IMR-90 (cell line): ENCODE measurements at regions not wholly inside any gene's neighbourhood (a gene's known extent, or its start where the extent isn't known, plus 50 kb on each side); places are given as distances from the start of the nearest gene placed in this dataset.

Source experiments
- ATAC-seq: fragments of 200-7000 bp; cut with Tn5 transposase; 2 replicates; pipeline ENCODE4 v1.9.1; 2020; ENCODE audit warnings: low read depth, mild to moderate bottlenecking, moderate library complexity
- BruUV-seq: library from RNA; stranded (reverse); fragments of 400-500 nt; replicated peaks from 2 replicates; lab custom pipeline; 2021; lab: Mats Ljungman, UMichigan
- CTCF ChIA-PET: fragments of 300-600 bp; formaldehyde crosslinking; extraction: SDS; loops from one replicate; lab custom pipeline; 2021; ENCODE audit warnings: antibody characterized with exemption; lab: Yijun Ruan, JAX
- POLR2A ChIA-PET: fragments of 300-600 bp; sonication (Branson Sonifier 250); formaldehyde crosslinking; loops from one replicate; lab custom pipeline; 2022; ENCODE audit warnings: antibody characterized with exemption; ENCODE audit not compliant: unreplicated experiment; lab: Charles Lee
- DNase-seq: peaks from one replicate; pipeline ENCODE4 v3.0.0; 2013
- H2AFZ ChIP-seq: replicated peaks from 2 replicates; pipeline ENCODE3; 2013; ENCODE audit warnings: low read length, mild to moderate bottlenecking; ENCODE audit not compliant: poor library complexity
- H2AK5ac ChIP-seq: 2 replicates; pipeline ENCODE4 v1.6.1; 2013; ENCODE audit warnings: low read depth, low read length, inconsistent platforms
- H2AK9ac ChIP-seq: replicated peaks from 2 replicates; pipeline ENCODE3; 2013; ENCODE audit warnings: mild to moderate bottlenecking, low read depth, low read length, moderate library complexity; ENCODE audit not compliant: poor library complexity
- H2BK120ac ChIP-seq: 2 replicates; pipeline ENCODE4 v1.6.1; 2013; ENCODE audit warnings: low read depth, low read length, inconsistent platforms
- H2BK15ac ChIP-seq: 3 replicates; pipeline ENCODE4 v1.6.1; 2013; ENCODE audit warnings: low read depth, low read length, inconsistent platforms
- H2BK20ac ChIP-seq: 2 replicates; pipeline ENCODE4 v1.6.1; 2013; ENCODE audit warnings: low read depth, mild to moderate bottlenecking, inconsistent platforms, low read length, moderate library complexity
- H2BK5ac ChIP-seq: 2 replicates; pipeline ENCODE4 v1.6.1; 2013; ENCODE audit warnings: mild to moderate bottlenecking, low read depth, low read length, inconsistent platforms; ENCODE audit not compliant: poor library complexity, severe bottlenecking
- H3K14ac ChIP-seq: replicated peaks from 2 replicates; pipeline ENCODE4 v1.6.1; 2013; ENCODE audit warnings: low read depth, low read length, inconsistent platforms
- H3K18ac ChIP-seq: 2 replicates; pipeline ENCODE4 v1.6.1; 2013; ENCODE audit warnings: low read depth, low read length, control low read depth
- H3K23ac ChIP-seq: 2 replicates; pipeline ENCODE4 v1.6.1; 2013; ENCODE audit warnings: low read depth, low read length, inconsistent platforms
- H3K27ac ChIP-seq: 2 replicates; pipeline ENCODE4 v1.5.1; 2013; ENCODE audit warnings: mild to moderate bottlenecking, control low read depth, low read length; ENCODE audit not compliant: insufficient read depth
- H3K27me3 ChIP-seq: 2 replicates; pipeline ENCODE4 v1.6.1; 2013; ENCODE audit warnings: low read length; ENCODE audit not compliant: control insufficient read depth, insufficient read depth
- H3K36me3 ChIP-seq: 2 replicates; pipeline ENCODE4 v1.6.1; 2013; ENCODE audit warnings: low read length, mixed read lengths; ENCODE audit not compliant: control insufficient read depth, insufficient read depth
- H3K4ac ChIP-seq: 2 replicates; pipeline ENCODE4 v1.6.1; 2013; ENCODE audit warnings: low read depth, low read length, inconsistent platforms
- H3K4me1 ChIP-seq: 2 replicates; pipeline ENCODE4 v1.6.1; 2013; ENCODE audit warnings: low read length, mixed read lengths; ENCODE audit not compliant: control insufficient read depth, insufficient read depth
- H3K4me2 ChIP-seq: 2 replicates; pipeline ENCODE4 v1.6.1; 2013; ENCODE audit warnings: low read depth, mild to moderate bottlenecking, control low read depth, low read length, moderate library complexity
- H3K4me3 ChIP-seq: 2 replicates; pipeline ENCODE4 v1.5.1; 2013; ENCODE audit warnings: low read depth, mild to moderate bottlenecking, control low read depth, low read length, moderate library complexity; ENCODE audit not compliant: insufficient read depth
- H3K56ac ChIP-seq: 2 replicates; pipeline ENCODE4 v1.6.1; 2013; ENCODE audit warnings: low read length, inconsistent platforms; ENCODE audit not compliant: insufficient read depth; ENCODE audit errors: extremely low read depth
- H3K79me1 ChIP-seq, 2 experiments: 2 replicates each; pipeline ENCODE4 v1.6.1; 2013; ENCODE audit warnings: low read length in 2 of 2, inconsistent platforms in 1 of 2, low read depth in 1 of 2
- H3K9ac ChIP-seq: 2 replicates; pipeline ENCODE4 v1.6.1; 2013; ENCODE audit warnings: low read depth, low read length, control low read depth
- H3K9me1 ChIP-seq: 2 replicates; pipeline ENCODE4 v1.6.1; 2013; ENCODE audit warnings: low read length, inconsistent platforms; ENCODE audit not compliant: insufficient read depth
- H3K9me3 ChIP-seq: 2 replicates; pipeline ENCODE4 v1.6.1; 2013; ENCODE audit warnings: low read length; ENCODE audit not compliant: control insufficient read depth, insufficient read depth
- H4K20me1 ChIP-seq: 2 replicates; pipeline ENCODE4 v1.6.1; 2013; ENCODE audit warnings: low read length, inconsistent platforms; ENCODE audit not compliant: insufficient read depth
- H4K5ac ChIP-seq: 2 replicates; pipeline ENCODE4 v1.6.1; 2013; ENCODE audit warnings: mild to moderate bottlenecking, low read depth, low read length, control low read depth
- H4K8ac ChIP-seq, 2 experiments: 2 replicates each; pipeline ENCODE4 v1.6.1; 2013; ENCODE audit warnings: low read depth in 2 of 2, low read length in 2 of 2, control low read depth in 1 of 2, inconsistent platforms in 1 of 2
- H4K91ac ChIP-seq: 2 replicates; pipeline ENCODE4 v1.6.1; 2013; ENCODE audit warnings: low read depth, low read length, inconsistent platforms; ENCODE audit not compliant: insufficient read depth
- MAZ ChIP-seq: IDR thresholded peaks from 2 replicates; pipeline ENCODE4 v1.6.1; 2012; ENCODE audit warnings: low read depth, mild to moderate bottlenecking, low read length, improper control_type of control experiment, moderate library complexity, borderline replicate concordance
- MXI1 ChIP-seq: IDR thresholded peaks from 2 replicates; pipeline ENCODE4 v1.6.1; 2012; ENCODE audit warnings: low read depth, mild to moderate bottlenecking, low read length, moderate library complexity, borderline replicate concordance
- NFE2L2 ChIP-seq: fragments of 150-350 bp; IDR thresholded peaks from 2 replicates; pipeline ENCODE4 v1.6.1; 2016; ENCODE audit warnings: low read depth, mild to moderate bottlenecking, low read length
- WGBS, 2 experiments: methylation state at CpG; one replicate each; pipeline versions ENCODE4 v1.1.5 to v1.1.7; 2013; ENCODE audit warnings: missing lambda C conversion rate in 2 of 2; ENCODE audit not compliant: insufficient read length in 1 of 2; ENCODE audit errors: extremely low coverage in 2 of 2; 5-methylcytosine and 5-hydroxymethylcytosine counted together
- dilution Hi-C: fragments of 300-500 bp; cut with HindIII; formaldehyde crosslinking; loops from one replicate; pipeline ENCODE4 v1.14.3; 2018; ENCODE audit warnings: low sequenced_read_pairs; ENCODE audit not compliant: unreplicated experiment
- in situ Hi-C: fragments of 300-500 bp; cut with MboI; formaldehyde crosslinking; loops from 3 replicates; pipeline ENCODE4 v1.14.3; 2019; ENCODE audit warnings: low sequenced_read_pairs, inconsistent platforms, mixed read lengths
- intact Hi-C: fragments of 100-400 bp; cut with micrococcal nuclease; formaldehyde crosslinking; loops from 2 replicates; pipeline ENCODE4 v1.10.0; 2022

DNA sequence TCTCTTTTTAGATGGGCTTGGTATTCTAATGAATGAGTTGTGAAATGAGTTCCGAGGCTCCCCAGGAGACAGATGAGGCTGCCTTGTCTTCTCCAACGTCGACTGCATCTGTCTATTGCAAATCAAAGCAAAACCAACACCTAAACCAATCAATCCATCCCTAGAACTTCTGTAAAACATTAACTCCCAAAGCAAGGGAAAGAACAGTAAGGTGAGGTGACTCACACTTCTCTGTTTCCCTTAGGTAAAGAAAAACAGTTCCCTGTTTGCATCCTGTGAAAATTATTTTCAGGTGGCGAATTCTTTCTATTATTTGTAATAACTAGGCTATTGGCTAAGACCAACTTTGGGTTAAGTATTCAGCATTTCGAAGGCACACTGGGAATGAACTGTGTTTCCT, 249.4 kb downstream of the EPHA4 start:
- H3K9ac ChIP-seq: no peak overlapping the region
- H4K8ac ChIP-seq: no peak overlapping the region
- no peak overlapping the region for H2AFZ ChIP-seq
- H4K20me1 ChIP-seq: no peaks in the 10 kb centered on the region
- H3K9me3 ChIP-seq: no peaks in the 10 kb centered on the region
- no peak overlapping the region for H3K23ac ChIP-seq
- H3K4me2 ChIP-seq: no peak overlapping the region
- no peak for ATAC-seq
- no peak overlapping the region for H2BK5ac ChIP-seq
- intact Hi-C loops: no loop called here
- H4K5ac ChIP-seq: no peak overlapping the region
- H3K4me3 ChIP-seq: no peak overlapping the region
- no peak overlapping the region for H2BK20ac ChIP-seq
- WGBS, 2 experiments: 60% methylated on average over 1 of the region's 5 CpGs; no CpG with 5 or more reads in 1 of the 2 experiments
- no peak overlapping the region for H2AK5ac ChIP-seq
- no peak overlapping the region for H3K18ac ChIP-seq
- no peaks in the 10 kb centered on the region for H3K79me1 ChIP-seq
- no peaks in the 10 kb centered on the region for H3K36me3 ChIP-seq
- DNase-seq: no peak
- no TSS peak for BruUV-seq
- no peaks in the 10 kb centered on the region for H3K4me1 ChIP-seq
- no peak overlapping the region for H2BK15ac ChIP-seq
- dilution Hi-C loops: no loop called here
- no peak overlapping the region for H3K27ac ChIP-seq
- POLR2A ChIA-PET: no interaction called here
- no peak overlapping the region for H2AK9ac ChIP-seq
- H3K14ac ChIP-seq: no peak overlapping the region
- no peaks in the 10 kb centered on the region for H3K9me1 ChIP-seq
- in situ Hi-C loops: no loop called here
- H2BK120ac ChIP-seq: no peak overlapping the region
- TF ChIP-seq MXI1 (no peak), MAZ (no peak), NFE2L2 (no peak)
- H3K56ac ChIP-seq: no peak overlapping the region
- CTCF ChIA-PET: no interaction called here
- H3K27me3 ChIP-seq: peaks cover 6% of the 10 kb centered on the region; the same call in 1 of the 2 replicates
- no peak overlapping the region for H3K4ac ChIP-seq
- H4K91ac ChIP-seq: no peak overlapping the region
